GM19468 (cell line): ENCODE measurements at regions not wholly inside any gene's neighbourhood (a gene's known extent, or its start where the extent isn't known, plus 50 kb on each side); places are given as distances from the start of the nearest gene placed in this dataset.
A peak's percentile ranks its signal among the peaks of the same experiment; 100 is the strongest.
"Not testable (repeated sequence)": the region's sequence is repeated elsewhere in the genome, so short reads cannot be mapped to it uniquely, and the experiment has no call there.

Experiments
- ATAC-seq: cut with Tn5 transposase; IDR thresholded peaks from one replicate; pipeline ENCODE4 v1.9.1; 2021; ENCODE audit warnings: mild to moderate bottlenecking, moderate library complexity, moderate number of reproducible peaks; ENCODE audit not compliant: unreplicated experiment; ENCODE audit errors: extremely low read depth

DNA sequence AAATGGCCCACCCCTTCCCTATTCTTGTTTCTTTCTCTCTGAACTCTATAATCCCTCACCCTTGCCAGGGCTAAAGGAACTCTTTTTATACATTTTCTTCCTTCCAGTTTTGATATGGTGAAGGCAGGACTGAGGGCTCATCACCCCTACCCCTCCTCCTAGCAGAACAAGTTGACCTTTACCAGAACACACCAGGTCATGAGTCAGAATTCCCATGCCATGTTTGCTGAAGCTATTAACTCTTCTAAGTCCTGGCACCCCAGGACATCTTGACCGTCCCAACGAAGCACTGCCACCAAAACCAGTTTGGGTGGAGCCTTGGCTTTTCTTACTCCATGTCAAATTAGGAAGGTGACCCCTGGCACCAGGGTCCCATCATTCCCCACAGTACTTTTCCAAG is 57.5 kb upstream of the DYNLT3 start:
- no peak for ATAC-seq

DNA sequence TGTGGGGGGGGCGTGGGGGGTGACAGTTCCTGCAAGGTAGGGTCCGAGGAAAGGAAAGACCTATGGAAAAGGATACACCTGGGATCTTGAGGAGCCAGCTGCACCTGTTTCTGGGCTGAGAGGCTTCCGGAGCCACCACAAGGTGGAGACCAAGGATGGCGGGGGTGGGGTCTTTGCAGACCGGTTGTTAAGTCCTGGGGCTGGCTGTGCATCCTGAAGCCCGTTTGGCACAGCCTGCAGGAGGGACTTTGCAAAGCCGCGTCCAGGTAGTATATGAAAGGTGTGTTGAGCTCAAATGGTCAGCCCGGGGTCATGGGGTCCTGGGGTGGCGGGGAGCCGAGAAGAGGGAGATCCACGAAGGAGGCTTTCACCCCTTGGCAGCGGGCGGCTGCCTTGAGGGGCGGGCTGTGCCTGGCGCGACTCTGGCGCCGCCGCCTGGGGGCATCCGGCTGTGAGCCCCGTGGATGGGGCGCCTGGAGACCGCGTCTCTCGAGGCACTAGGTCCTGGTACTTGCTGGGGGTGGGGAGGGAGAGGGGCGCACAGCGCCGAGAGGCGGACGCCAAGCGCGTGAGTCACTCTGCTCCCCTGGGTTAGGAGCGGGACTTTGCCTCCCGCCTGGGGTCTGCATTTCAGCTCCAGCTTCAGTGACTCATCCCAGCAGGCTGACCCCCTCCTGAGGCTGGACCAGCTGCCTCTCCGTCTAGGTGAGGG is 58.2 kb upstream of the DYNLT3 start:
- ATAC-seq: no peak

DNA sequence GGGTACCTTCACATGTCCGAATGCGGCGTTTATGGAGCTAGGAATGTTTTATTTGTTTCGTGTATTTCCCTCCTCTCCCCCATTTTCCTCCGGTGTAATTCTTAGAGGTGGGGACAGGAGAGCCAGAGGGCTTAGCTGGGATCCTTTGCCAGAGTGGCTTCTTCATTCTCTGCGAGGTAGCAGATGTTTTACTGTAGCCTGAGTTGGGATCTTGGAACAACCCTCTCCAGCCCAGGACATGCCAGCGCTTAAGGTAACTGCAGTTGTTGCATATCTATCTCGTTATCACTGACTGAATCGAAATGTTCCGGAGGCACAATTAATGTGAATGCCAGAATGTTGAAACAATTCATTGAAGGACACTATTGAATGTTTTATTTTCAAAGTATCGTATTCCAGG is 59.0 kb upstream of the DYNLT3 start:
- no peak for ATAC-seq

DNA sequence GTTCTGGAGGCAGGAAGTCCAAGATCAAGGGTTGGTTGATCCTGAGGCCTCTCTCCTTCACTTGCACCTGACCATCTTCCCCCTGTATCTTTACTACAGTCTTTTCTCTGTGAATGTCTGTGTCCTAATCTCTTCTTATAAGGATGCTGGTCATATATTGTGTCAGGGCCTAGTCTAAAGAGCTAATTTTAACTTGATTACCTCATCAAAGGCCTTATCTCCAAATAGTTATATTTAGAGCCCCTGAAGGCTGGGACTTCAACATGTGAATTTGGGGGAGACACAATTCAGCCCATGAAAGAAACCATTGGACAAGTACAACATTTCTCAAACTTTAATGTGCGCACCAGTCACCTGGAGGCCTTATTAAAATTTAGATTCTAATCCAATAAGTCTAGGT is 62.8 kb upstream of the DYNLT3 start:
- no peak for ATAC-seq

DNA sequence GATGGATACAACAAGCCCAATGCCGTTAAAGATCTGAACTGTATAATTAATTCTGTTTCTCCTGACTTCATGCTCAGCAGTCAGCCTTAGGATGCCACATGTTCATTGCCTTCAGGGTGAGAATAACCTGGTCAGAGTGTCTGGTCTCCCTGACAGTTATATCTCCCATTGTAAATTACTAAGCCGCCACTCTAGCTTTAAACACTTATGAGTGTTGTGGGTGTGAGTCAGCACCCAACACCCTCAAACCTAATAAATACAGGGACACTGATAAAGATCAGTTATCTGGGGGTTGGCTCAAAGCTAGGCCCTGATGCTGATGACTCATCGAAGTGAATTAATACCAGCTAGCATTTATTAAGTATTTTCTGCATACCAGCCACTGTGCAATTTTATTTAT is 64.9 kb upstream of the DYNLT3 start:
- no peak for ATAC-seq

DNA sequence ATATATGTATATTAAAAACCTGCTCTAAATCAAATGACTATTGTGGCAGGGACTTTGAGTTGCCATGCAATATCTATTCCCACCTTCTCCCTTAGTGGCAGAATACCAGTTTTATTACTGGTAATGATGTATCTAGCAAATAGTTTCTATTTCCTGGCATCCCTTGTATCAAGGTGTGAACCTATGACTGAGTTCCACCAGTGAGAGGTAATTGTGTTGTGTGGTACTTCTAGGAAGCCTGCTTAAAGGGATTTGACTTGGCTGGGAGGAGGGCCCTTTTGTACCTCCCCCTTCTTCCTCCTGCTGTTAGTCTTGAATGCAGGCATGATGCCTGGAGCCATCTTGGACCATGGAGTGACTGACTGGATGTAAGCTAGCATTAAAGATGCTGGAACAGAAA is 65.4 kb upstream of the DYNLT3 start:
- ATAC-seq: no peak

DNA sequence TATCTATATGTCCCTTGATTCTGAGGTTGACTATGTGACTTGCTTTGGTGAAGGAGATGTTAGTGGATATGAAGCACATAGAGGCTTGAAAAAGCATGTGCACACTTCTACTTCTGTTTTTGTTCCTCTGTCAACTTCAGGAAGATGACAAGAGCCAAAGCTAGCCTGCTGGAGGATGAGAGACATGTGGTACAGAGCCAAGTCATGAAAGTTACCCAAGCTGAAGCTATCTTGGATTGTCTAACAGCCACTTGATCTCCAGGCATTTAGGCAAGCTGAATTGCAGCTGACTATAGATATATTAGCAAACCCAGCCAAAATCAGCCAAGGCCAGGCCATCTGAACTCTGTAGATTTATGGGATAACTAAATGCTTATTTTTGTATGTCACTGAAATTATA is 70.8 kb upstream of the DYNLT3 start:
- ATAC-seq: no peak

DNA sequence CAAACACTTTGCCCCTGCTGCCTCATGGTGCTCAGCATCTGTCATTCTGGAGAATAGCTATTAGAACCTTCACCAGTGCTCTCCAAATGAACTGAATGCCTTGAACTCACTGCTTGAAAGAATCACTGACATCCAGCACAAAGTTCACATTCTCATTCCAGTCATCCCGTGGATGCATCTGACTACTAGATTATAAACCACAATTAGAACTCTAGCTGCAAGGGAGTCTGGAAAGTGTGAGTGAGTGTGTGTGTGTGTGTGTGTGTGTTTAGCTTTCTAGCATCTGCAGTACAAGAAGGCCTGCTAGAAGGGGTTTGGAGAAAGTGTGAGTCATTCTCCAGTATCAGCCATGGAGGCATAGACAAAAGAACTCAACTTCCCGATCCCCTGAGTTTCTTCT is 71.3 kb upstream of the DYNLT3 start:
- ATAC-seq: no peak

DNA sequence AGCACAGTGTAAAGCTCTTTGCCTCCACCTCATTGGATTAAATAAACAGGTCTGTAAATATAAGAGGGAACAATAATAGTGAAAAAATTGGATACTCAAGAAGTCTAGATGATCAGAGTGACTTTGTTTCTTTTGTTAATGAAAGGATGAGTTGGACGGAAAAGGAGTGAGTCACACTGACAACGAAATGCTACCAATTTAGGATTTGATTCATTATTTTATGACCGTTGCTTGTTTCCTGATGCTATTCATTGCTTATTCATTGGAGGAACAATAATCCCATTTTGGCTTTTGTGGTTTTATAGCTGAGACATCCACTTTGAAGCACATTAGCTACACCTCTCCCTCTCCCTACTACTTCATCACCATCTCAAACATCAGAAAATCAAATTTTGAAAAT is 74.4 kb upstream of the DYNLT3 start:
- no peak for ATAC-seq

DNA sequence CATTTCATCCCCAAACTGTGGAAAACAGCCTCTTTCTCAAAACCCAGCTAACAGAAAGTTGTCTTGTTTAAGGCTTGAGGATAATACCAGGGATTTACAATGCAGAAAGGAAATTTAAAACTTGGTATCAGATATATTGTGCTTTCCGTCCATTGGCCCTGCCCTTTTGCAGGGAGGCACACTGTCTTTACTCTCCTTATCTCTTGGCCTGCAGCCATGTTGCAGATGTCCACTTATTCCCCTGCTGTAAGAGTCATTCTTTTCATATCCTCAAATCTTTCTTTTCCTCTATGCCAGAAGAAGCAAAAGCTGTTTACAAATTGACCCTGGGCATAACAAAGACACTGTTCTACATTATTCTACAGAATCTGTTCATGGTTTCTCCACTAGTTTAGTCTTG is 75.6 kb upstream of the DYNLT3 start:
- ATAC-seq: no peak

DNA sequence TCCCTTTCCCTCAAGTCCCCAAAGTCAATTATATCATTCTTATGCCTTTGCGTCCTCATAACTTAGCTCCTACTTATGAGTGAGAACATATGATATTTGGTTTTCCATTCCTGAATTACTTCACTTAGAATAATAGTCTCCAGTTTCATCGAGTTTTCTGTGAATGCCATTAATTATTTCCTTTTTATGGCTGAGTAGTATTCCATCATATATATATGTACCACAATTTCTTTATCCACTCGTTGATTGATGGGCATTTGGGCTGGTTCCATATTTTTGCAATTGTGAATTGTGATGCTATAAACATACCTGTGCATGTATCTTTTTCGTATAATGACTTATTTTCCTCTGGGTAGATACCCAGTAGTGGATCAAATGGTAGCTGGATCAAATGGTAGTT is 78.4 kb upstream of the DYNLT3 start:
- ATAC-seq: not testable (repeated sequence)

DNA sequence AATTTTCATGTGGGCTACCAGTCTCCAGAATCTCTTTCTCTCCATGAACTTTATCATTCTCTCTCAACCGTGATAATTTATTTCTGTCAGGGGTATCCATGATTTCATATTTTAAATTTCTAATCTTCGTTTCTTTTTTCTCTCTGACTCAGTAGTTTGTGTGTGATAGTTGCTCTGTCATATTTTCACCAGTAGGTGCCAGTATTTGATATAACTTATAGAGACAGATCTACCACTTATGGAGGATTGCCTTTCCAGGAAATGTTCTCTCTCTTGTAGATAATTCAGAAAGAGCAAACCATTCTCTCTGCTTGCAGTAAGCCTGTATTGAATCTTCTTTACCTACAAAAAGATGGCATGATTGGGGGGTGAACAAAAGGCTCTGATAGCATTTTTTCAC is 79.3 kb upstream of the DYNLT3 start:
- peak; percentile 31 for ATAC-seq

DNA sequence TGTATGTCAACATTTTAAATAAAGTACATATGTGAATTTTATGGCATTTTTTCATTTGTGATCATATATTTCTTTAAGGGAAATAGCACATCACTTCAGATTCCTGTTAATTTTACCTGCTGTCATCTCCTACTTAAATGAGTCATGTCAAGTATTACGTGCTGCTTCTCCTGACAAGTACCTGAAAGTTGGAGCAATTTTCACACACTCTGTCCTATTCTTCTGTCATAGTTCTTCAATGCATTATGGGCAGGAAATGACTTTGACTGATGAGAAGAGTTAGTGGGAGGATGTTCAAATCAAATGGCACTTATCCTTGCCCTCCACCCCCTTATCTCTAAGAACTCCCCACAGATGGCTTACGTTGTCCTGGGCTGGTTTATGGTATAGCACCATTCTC is 64.2 kb upstream of the SYTL5 start:
- ATAC-seq: no peak

DNA sequence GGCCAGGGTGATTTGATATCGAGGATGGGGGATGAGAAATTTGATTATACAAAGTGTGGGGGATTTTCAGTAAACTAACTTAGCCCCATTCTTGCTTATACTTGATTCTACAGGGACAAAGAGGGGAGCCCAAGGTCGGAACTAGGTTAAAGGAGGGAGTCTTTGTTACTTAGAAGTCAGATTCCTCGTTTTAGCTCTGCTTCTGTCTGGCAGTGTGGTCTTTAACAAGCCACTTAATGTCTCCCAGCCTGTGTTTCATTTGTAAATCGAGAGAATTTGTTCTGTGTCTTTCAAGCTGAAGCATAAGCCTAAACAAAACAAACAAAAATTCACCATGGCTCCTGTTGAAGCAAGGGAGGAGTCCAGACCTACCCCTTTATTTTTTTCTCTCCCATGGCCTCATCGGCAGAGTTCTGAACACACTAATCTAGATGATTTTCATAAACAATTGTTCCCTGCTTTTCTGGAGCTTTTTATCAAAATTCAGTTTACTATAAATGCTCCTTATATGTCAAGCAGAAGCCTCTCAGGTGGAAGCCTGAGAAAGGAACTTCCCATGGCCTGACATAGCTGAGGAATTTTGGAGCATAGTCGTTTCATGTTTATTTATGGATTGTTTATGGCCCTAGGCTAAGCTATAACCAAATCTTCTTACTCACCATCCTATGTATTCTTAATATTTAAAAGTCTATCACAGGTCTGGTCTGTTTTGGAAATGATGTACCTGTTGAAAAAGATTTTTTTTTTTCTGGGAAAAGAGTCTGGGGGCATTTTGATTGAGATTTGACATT is 62.6 kb upstream of the SYTL5 start:
- ATAC-seq: no peak

DNA sequence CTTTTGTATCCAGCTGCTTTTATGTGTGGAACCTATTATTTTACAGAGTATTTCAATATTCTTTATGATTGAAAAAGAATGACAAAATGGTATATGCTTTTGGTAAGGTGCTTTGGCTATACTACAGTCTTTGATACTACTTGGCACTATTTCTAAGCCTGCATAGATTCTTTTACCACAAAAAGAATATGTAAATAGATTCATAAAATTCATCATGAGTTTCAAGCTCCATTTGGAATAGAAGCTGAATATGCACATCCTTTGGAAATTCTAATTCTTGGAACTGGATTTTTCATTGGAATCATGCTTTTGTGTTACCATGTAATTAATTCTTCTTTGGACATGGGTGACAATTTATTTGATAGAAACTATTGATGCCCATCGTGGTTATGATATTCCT is 60.2 kb upstream of the SYTL5 start:
- no peak for ATAC-seq

DNA sequence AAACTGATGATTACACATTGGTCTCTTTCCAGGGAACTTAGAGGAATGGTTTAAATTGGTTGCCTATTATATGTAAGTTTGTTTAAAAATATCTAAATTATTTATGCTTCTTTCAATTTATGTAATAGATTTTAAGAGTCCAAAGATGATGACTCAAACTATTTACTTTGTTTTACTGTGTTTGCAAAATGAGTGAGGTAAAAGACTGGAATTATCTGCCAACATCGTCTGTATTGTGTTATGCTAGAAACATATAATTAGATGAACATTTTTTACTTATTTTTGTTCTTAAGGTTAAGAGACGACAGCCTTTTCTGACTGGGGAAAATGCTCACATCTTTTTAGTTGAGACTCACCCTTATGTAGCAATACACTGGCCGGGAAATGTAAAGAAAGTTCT is 51.1 kb upstream of the SYTL5 start:
- no peak for ATAC-seq

DNA sequence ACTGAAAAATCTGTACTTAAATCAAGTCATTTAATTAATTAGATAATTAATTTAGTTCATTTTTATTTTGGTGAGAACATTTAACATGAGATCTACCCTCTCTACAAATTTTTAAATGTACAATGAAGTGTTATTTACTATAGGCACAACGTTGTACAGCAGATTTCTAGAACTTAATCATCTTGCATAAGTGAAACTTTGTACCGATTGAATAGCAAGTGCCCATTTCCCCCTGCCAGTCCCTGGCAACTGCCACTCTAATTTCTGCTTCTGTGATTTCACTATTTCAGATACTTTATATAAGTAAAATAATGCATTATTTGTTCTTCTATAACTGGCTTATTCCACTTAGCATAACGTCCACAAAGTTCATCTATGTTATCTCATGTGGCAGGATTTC is 50.1 kb upstream of the SYTL5 start:
- no peak for ATAC-seq
